GM23338 (cell line): ENCODE measurements at regions not wholly inside any gene's neighbourhood (a gene's known extent, or its start where the extent isn't known, plus 50 kb on each side); places are given as distances from the start of the nearest gene placed in this dataset.
"Not testable (repeated sequence)": the region's sequence is repeated elsewhere in the genome, so short reads cannot be mapped to it uniquely, and the experiment has no call there.

Experiments
- ATAC-seq: fragments of 200-7000 bp; cut with Tn5 transposase; 3 replicates; pipeline ENCODE4 v1.9.1; 2020
- DNase-seq: peaks from one replicate; pipeline ENCODE4 v3.0.0-alpha.2; 2015; ENCODE audit warnings: low spot score
- H2AFZ ChIP-seq: fragments of 200-600 bp; sonication (generic); 2 replicates; pipeline ENCODE4 v1.8.0; 2016; ENCODE audit warnings: antibody characterized with exemption, mild to moderate bottlenecking, moderate library complexity
- H3F3A ChIP-seq: fragments of 200-600 bp; sonication (generic); replicated peaks from 2 replicates; pipeline ENCODE4 v1.8.0; 2017; ENCODE audit warnings: antibody characterized with exemption, mixed run types, low read depth
- H3K27ac ChIP-seq: fragments of 200-600 bp; sonication (generic); 2 replicates; pipeline ENCODE4 v1.6.1; 2016; ENCODE audit warnings: low read depth
- H3K27me3 ChIP-seq: fragments of 200-600 bp; sonication (generic); 2 replicates; pipeline ENCODE4 v1.8.0; 2016; ENCODE audit warnings: mild to moderate bottlenecking, mixed run types, moderate library complexity; ENCODE audit not compliant: insufficient read depth
- H3K36me3 ChIP-seq: fragments of 200-600 bp; sonication (generic); 2 replicates; pipeline ENCODE4 v1.8.0; 2016; ENCODE audit warnings: mild to moderate bottlenecking; ENCODE audit not compliant: insufficient read depth
- H3K4me1 ChIP-seq: fragments of 200-600 bp; sonication (generic); 2 replicates; pipeline ENCODE4 v1.8.0; 2016; ENCODE audit warnings: mild to moderate bottlenecking, moderate library complexity; ENCODE audit not compliant: insufficient read depth
- H3K4me2 ChIP-seq: fragments of 200-600 bp; sonication (generic); 2 replicates; pipeline ENCODE4 v1.7.1; 2017; ENCODE audit warnings: mixed run types
- H3K4me3 ChIP-seq: fragments of 200-600 bp; sonication (generic); 2 replicates; pipeline ENCODE4 v1.6.1; 2016; ENCODE audit warnings: mixed run types
- H3K79me2 ChIP-seq: fragments of 200-600 bp; sonication (generic); replicated peaks from 2 replicates; pipeline ENCODE4 v1.8.0; 2017; ENCODE audit warnings: mild to moderate bottlenecking; ENCODE audit not compliant: insufficient read depth
- H3K9me2 ChIP-seq: fragments of 200-600 bp; sonication (generic); 2 replicates; pipeline ENCODE4 v1.8.0; 2017; ENCODE audit not compliant: insufficient read depth
- H4K20me1 ChIP-seq: fragments of 200-600 bp; sonication (generic); replicated peaks from 2 replicates; pipeline ENCODE4 v1.8.0; 2017; ENCODE audit warnings: mild to moderate bottlenecking; ENCODE audit not compliant: insufficient read depth
- H3K27ac Mint-ChIP-seq: 2 replicates; pipeline ENCODE4 v1.8.0; 2020; ENCODE audit warnings: inconsistent platforms, mild to moderate bottlenecking, moderate library complexity, mixed read lengths
- H3K27me3 Mint-ChIP-seq: 3 replicates; pipeline ENCODE4 v1.8.0; 2022; ENCODE audit warnings: low read depth, mild to moderate bottlenecking, moderate library complexity, mixed read lengths, inconsistent platforms; ENCODE audit not compliant: insufficient read depth, poor library complexity
- H3K36me3 Mint-ChIP-seq: 3 replicates; pipeline ENCODE4 v1.8.0; 2021; ENCODE audit warnings: low read depth, mild to moderate bottlenecking, inconsistent platforms, moderate library complexity, mixed read lengths
- H3K4me1 Mint-ChIP-seq: 3 replicates; pipeline ENCODE4 v1.8.0; 2020; ENCODE audit warnings: mild to moderate bottlenecking, inconsistent platforms, mixed read lengths
- H3K4me3 Mint-ChIP-seq: 3 replicates; pipeline ENCODE4 v1.8.0; 2021; ENCODE audit warnings: moderate library complexity, mild to moderate bottlenecking, inconsistent platforms, mixed read lengths
- H3K9me3 Mint-ChIP-seq: 3 replicates; pipeline ENCODE4 v1.8.0; 2020; ENCODE audit warnings: moderate library complexity, mild to moderate bottlenecking, inconsistent platforms, mixed read lengths
- TF ChIP-seq, protein P1 (sequence below): IDR thresholded peaks from 2 replicates; pipeline ENCODE4 v1.6.1; 2016; ENCODE audit warnings: antibody characterized with exemption
- TF ChIP-seq, protein P2 (sequence below): fragments of 250-450 bp; sonication (Bioruptor Pico); IDR thresholded peaks from 2 replicates; pipeline ENCODE4 v1.5.0; 2020; ENCODE audit warnings: mild to moderate bottlenecking, moderate library complexity

DNA sequence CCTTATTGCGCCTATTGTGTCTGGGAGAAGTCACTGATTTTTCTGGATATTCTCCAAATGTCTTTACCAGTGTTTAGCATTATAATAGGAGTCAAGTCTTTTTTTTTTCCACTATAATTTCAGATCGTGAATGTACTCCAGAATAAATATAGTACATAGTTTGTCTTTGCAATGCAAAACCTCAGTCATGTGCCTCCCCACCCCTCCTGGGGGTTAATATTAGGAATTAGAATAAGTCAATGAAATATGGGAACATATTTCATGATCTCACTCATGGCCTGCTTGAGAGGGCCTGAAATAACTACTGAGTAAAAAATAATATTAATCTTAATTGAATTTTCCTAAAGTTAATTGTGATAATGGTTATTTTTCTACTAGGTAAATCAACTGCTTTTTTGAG lies 79.0 kb upstream of the TMEM170B start:
- Mint-ChIP-seq H3K9me3 (peaks cover 5% of the 10 kb centered on the region; the same call in 1 of the 3 replicates), H3K36me3 (no peaks in the 10 kb centered on the region), H3K4me3 (no peak overlapping the region), H3K27me3 (peaks cover 2% of the 10 kb centered on the region), H3K4me1 (no peaks in the 10 kb centered on the region), H3K27ac (no peak overlapping the region)
- H3K9me2 ChIP-seq = no peaks in the 10 kb centered on the region
- H4K20me1 ChIP-seq = no peaks in the 10 kb centered on the region
- TF ChIP-seq, protein P1, sequence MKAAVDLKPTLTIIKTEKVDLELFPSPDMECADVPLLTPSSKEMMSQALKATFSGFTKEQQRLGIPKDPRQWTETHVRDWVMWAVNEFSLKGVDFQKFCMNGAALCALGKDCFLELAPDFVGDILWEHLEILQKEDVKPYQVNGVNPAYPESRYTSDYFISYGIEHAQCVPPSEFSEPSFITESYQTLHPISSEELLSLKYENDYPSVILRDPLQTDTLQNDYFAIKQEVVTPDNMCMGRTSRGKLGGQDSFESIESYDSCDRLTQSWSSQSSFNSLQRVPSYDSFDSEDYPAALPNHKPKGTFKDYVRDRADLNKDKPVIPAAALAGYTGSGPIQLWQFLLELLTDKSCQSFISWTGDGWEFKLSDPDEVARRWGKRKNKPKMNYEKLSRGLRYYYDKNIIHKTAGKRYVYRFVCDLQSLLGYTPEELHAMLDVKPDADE = no peak
- TF ChIP-seq, protein P2, sequence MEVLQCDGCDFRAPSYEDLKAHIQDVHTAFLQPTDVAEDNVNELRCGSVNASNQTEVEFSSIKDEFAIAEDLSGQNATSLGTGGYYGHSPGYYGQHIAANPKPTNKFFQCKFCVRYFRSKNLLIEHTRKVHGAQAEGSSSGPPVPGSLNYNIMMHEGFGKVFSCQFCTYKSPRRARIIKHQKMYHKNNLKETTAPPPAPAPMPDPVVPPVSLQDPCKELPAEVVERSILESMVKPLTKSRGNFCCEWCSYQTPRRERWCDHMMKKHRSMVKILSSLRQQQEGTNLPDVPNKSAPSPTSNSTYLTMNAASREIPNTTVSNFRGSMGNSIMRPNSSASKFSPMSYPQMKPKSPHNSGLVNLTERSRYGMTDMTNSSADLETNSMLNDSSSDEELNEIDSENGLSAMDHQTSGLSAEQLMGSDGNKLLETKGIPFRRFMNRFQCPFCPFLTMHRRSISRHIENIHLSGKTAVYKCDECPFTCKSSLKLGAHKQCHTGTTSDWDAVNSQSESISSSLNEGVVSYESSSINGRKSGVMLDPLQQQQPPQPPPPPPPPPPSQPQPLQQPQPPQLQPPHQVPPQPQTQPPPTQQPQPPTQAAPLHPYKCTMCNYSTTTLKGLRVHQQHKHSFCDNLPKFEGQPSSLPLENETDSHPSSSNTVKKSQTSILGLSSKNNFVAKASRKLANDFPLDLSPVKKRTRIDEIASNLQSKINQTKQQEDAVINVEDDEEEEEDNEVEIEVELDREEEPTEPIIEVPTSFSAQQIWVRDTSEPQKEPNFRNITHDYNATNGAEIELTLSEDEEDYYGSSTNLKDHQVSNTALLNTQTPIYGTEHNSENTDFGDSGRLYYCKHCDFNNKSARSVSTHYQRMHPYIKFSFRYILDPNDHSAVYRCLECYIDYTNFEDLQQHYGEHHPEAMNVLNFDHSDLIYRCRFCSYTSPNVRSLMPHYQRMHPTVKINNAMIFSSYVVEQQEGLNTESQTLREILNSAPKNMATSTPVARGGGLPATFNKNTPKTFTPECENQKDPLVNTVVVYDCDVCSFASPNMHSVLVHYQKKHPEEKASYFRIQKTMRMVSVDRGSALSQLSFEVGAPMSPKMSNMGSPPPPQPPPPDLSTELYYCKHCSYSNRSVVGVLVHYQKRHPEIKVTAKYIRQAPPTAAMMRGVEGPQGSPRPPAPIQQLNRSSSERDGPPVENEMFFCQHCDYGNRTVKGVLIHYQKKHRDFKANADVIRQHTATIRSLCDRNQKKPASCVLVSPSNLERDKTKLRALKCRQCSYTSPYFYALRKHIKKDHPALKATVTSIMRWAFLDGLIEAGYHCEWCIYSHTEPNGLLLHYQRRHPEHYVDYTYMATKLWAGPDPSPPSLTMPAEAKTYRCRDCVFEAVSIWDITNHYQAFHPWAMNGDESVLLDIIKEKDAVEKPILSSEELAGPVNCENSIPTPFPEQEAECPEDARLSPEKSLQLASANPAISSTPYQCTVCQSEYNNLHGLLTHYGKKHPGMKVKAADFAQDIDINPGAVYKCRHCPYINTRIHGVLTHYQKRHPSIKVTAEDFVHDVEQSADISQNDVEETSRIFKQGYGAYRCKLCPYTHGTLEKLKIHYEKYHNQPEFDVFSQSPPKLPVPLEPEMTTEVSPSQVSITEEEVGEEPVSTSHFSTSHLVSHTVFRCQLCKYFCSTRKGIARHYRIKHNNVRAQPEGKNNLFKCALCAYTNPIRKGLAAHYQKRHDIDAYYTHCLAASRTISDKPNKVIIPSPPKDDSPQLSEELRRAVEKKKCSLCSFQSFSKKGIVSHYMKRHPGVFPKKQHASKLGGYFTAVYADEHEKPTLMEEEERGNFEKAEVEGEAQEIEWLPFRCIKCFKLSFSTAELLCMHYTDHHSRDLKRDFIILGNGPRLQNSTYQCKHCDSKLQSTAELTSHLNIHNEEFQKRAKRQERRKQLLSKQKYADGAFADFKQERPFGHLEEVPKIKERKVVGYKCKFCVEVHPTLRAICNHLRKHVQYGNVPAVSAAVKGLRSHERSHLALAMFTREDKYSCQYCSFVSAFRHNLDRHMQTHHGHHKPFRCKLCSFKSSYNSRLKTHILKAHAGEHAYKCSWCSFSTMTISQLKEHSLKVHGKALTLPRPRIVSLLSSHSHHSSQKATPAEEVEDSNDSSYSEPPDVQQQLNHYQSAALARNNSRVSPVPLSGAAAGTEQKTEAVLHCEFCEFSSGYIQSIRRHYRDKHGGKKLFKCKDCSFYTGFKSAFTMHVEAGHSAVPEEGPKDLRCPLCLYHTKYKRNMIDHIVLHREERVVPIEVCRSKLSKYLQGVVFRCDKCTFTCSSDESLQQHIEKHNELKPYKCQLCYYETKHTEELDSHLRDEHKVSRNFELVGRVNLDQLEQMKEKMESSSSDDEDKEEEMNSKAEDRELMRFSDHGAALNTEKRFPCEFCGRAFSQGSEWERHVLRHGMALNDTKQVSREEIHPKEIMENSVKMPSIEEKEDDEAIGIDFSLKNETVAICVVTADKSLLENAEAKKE = no peak
- no peak for DNase-seq
- no peak overlapping the region for H3K4me3 ChIP-seq
- H3K27ac ChIP-seq = no peak overlapping the region
- H2AFZ ChIP-seq = no peak overlapping the region
- no peaks in the 10 kb centered on the region for H3K4me1 ChIP-seq
- H3K27me3 ChIP-seq = no peaks in the 10 kb centered on the region
- ATAC-seq = no peak
- H3K79me2 ChIP-seq = no peaks in the 10 kb centered on the region
- no peaks in the 10 kb centered on the region for H3F3A ChIP-seq
- H3K36me3 ChIP-seq = no peaks in the 10 kb centered on the region
- no peak overlapping the region for H3K4me2 ChIP-seq

DNA sequence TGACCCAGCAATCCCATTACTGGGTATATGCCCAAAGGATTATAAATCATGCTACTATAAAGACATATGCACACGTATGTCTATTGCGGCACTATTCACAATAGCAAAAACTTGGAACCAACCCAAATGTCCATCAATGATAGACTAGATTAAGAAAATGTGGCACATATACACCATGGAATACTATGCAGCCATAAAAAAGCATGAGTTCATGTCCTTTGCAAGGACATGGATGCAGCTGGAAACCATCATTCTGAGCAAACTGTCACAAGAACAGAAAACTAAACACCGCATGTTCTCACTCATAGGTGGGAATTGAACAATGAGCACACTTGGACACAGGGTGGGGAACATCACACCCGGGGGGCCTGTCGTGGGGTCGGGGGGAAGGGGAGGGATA lies 80.1 kb upstream of the TMEM170B start:
- H3K4me3 Mint-ChIP-seq, H3K9me2 ChIP-seq, H3K36me3 ChIP-seq, H3K27me3 ChIP-seq, H3K4me3 ChIP-seq, ATAC-seq, H3K4me1 ChIP-seq, DNase-seq, H3K4me2 ChIP-seq, H2AFZ ChIP-seq, H3K36me3 Mint-ChIP-seq, H3K27me3 Mint-ChIP-seq, H3K79me2 ChIP-seq, H4K20me1 ChIP-seq, H3K27ac ChIP-seq, H3F3A ChIP-seq, H3K4me1 Mint-ChIP-seq, H3K27ac Mint-ChIP-seq, H3K9me3 Mint-ChIP-seq: not testable (repeated sequence)

- H3K4me2 ChIP-seq, ATAC-seq, H3K9me3 Mint-ChIP-seq, H3K27ac ChIP-seq, H3K36me3 Mint-ChIP-seq, H3K36me3 ChIP-seq, H3K27ac Mint-ChIP-seq, H3K4me1 Mint-ChIP-seq, H3K9me2 ChIP-seq, H3K79me2 ChIP-seq, H3K4me3 ChIP-seq, H3K4me1 ChIP-seq, H3K4me3 Mint-ChIP-seq, H3F3A ChIP-seq, H3K27me3 ChIP-seq, H3K27me3 Mint-ChIP-seq, H4K20me1 ChIP-seq: not testable (repeated sequence)
- peak overlapping the region; percentile 80 for H2AFZ ChIP-seq
- peak; percentile 14 for DNase-seq
Measured at GRCh38 chr6:11452106-11452505, 85.4 kb upstream of the TMEM170B start.
